ENCODE measurements at regions not wholly inside any gene's neighbourhood (a gene's known extent, or its start where the extent isn't known, plus 50 kb on each side); places are given as distances from the start of the nearest gene placed in this dataset.
"Not testable (repeated sequence)": the region's sequence is repeated elsewhere in the genome, so short reads cannot be mapped to it uniquely, and the experiment has no call there.

- DNase-seq (ENCODE audit: low read depth), result no peak
Observed at GRCh38 chr11:38460429-38460828, 1862.4 kb upstream of the RAG2 start.

GRCh38 chr11:38456371-38456770 is 1858.3 kb upstream of the RAG2 start:
- peak; percentile 15 for DNase-seq (ENCODE audit: low read depth)

GRCh38 chr11:38448284-38448683 is 1850.2 kb upstream of the RAG2 start:
- no peak for DNase-seq (ENCODE audit: low read depth)

GRCh38 chr11:38446336-38446735 is 1848.3 kb upstream of the RAG2 start:
- peak; percentile 50 for DNase-seq (ENCODE audit: low read depth)

- no peak for DNase-seq (ENCODE audit: low read depth)
Observed at GRCh38 chr11:38438091-38438490, 1840.1 kb upstream of the RAG2 start.

GRCh38 chr11:38425578-38425977 is 1827.5 kb upstream of the RAG2 start:
- no peak for DNase-seq (ENCODE audit: low read depth)

- DNase-seq (ENCODE audit: low read depth), result no peak
Observed at GRCh38 chr11:38423042-38423441, 1825.0 kb upstream of the RAG2 start.

- no peak for DNase-seq (ENCODE audit: low read depth)
Observed at GRCh38 chr11:38416141-38416540, 1818.1 kb upstream of the RAG2 start.

GRCh38 chr11:38411149-38411548 is 1813.1 kb upstream of the RAG2 start:
- DNase-seq (ENCODE audit: low read depth), result no peak

- DNase-seq (ENCODE audit: low read depth), result no peak
Observed at GRCh38 chr11:38402063-38402462, 1804.0 kb upstream of the RAG2 start.

- peak; percentile 33 for DNase-seq (ENCODE audit: low read depth)
Observed at GRCh38 chr11:38392176-38392575, 1794.1 kb upstream of the RAG2 start.

- peak; percentile 59 for DNase-seq (ENCODE audit: low read depth)
Observed at GRCh38 chr11:38384568-38384967, 1786.5 kb upstream of the RAG2 start.

GRCh38 chr11:38365274-38365673 is 1767.2 kb upstream of the RAG2 start:
- DNase-seq (ENCODE audit: low read depth), result no peak

GRCh38 chr11:38356255-38356654 is 1758.2 kb upstream of the RAG2 start:
- no peak for DNase-seq (ENCODE audit: low read depth)

GRCh38 chr11:38345286-38345685 is 1747.2 kb upstream of the RAG2 start:
- DNase-seq (ENCODE audit: low read depth), result peak; percentile 6

GRCh38 chr11:38341612-38342011 is 1743.6 kb upstream of the RAG2 start:
- not testable (repeated sequence) for DNase-seq (ENCODE audit: low read depth)

GRCh38 chr11:38339835-38340440 is 1741.9 kb upstream of the RAG2 start:
- no peak for DNase-seq (ENCODE audit: low read depth)

- DNase-seq (ENCODE audit: low read depth), result not testable (repeated sequence)
Observed at GRCh38 chr11:38338022-38338421, 1740.0 kb upstream of the RAG2 start.

- DNase-seq (ENCODE audit: low read depth), result no peak
Observed at GRCh38 chr11:38332046-38332445, 1734.0 kb upstream of the RAG2 start.

GRCh38 chr11:38330578-38330977 is 1732.5 kb upstream of the RAG2 start:
- no peak for DNase-seq (ENCODE audit: low read depth)

- peak; percentile 41 for DNase-seq (ENCODE audit: low read depth)
Observed at GRCh38 chr11:38323961-38324761, 1726.1 kb upstream of the RAG2 start.

GRCh38 chr11:38315151-38315550 is 1717.1 kb upstream of the RAG2 start:
- DNase-seq (ENCODE audit: low read depth), result peak; percentile 65

GRCh38 chr11:38307455-38307854 is 1709.4 kb upstream of the RAG2 start:
- no peak for DNase-seq (ENCODE audit: low read depth)

Data from HT1080 (cell line).